AG10803 (cell line): ENCODE measurements at regions not wholly inside any gene's neighbourhood (a gene's known extent, or its start where the extent isn't known, plus 50 kb on each side); places are given as distances from the start of the nearest gene placed in this dataset.
"Not testable (repeated sequence)": the region's sequence is repeated elsewhere in the genome, so short reads cannot be mapped to it uniquely, and the experiment has no call there.

Experiments
- DNase-seq: peaks from one replicate; pipeline ENCODE4 v3.0.0; 2010; ENCODE audit warnings: low read depth
- H3K4me3 ChIP-seq: 2 replicates; pipeline ENCODE4 v1.5.1; 2011; ENCODE audit warnings: mild to moderate bottlenecking, low read length, control low read depth
- TF ChIP-seq, protein P1 (sequence below): conservative IDR thresholded peaks from 2 replicates; pipeline ENCODE4 v1.5.1; 2011; ENCODE audit warnings: mild to moderate bottlenecking, low read length, control low read depth, inconsistent platforms

DNA sequence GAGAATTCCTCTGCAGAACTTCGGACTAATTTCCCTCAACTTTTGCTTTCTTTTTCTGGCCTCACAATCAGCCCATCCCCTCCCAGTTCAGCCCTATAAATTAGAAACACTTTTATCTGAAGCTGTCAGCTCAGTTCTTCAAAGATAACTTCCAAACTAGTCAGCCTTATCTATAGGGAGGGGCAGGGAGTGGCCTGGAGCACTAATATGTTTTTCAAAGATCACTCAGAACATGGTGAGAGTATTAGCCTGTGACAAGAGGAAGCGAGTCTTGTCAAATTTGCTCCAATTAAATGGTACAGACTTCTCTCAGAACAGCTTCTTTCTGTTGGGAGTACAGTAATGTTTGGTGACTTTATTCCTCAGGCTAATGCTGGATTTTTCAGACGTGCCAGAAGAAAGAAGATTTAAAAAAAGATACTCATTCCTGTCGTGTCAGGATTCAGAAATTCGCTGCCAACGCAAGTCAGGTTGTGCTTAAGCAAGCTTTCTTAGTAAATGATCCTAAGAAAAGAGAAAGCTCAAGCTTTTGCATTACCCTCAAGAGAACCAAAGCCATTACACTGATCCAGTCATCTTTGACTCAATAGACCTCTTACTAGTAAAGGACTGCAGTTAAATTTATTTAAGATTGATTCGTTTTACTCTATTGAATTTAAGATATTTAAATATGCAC is 1033.6 kb downstream of the SLITRK5 start:
- TF ChIP-seq, protein P1, sequence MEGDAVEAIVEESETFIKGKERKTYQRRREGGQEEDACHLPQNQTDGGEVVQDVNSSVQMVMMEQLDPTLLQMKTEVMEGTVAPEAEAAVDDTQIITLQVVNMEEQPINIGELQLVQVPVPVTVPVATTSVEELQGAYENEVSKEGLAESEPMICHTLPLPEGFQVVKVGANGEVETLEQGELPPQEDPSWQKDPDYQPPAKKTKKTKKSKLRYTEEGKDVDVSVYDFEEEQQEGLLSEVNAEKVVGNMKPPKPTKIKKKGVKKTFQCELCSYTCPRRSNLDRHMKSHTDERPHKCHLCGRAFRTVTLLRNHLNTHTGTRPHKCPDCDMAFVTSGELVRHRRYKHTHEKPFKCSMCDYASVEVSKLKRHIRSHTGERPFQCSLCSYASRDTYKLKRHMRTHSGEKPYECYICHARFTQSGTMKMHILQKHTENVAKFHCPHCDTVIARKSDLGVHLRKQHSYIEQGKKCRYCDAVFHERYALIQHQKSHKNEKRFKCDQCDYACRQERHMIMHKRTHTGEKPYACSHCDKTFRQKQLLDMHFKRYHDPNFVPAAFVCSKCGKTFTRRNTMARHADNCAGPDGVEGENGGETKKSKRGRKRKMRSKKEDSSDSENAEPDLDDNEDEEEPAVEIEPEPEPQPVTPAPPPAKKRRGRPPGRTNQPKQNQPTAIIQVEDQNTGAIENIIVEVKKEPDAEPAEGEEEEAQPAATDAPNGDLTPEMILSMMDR = no peak
- DNase-seq = no peak
- H3K4me3 ChIP-seq = no peak overlapping the region

DNA sequence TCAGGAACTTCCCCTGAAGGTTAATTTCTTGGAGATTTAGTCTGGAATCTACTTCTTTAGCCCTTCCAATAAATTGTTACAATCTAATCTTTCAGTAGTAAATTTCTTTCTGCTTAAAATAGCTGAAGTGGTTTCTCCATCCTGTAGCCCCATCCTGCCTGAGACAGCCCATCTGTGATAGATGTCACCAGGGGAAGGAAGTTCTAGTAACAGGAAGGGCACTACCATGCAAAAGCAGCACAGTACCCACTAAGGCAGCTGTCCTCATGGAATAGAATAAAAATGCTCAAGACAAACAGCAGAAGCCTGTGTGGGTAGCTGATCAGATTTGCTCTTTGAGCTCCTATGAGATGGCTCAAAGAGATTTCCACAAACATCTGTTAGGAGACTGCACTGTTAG is 1036.5 kb downstream of the SLITRK5 start:
- no peak for DNase-seq
- TF ChIP-seq, protein P1 = no peak
- no peak overlapping the region for H3K4me3 ChIP-seq

DNA sequence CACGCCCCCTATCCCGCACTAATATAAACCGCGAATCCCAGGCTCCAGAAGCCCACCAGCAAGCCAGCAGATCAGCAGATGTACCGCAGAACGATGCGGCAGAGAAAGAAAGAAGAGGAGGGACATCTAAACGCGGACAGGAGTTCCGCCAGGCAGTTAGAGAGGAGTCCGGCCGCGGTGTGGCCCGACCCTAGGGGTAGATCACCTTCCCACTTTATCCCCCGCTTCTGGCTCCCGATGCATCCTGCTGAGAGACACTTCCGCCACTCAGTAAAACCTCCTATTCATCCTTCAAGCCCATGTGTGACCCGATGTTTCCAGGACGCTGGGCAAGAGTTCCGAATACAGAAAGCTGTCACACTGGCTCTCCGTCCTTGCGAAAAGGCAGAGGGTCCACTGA is 1046.8 kb downstream of the SLITRK5 start:
- no peak for DNase-seq
- H3K4me3 ChIP-seq = no peak overlapping the region
- TF ChIP-seq, protein P1 = no peak

DNA sequence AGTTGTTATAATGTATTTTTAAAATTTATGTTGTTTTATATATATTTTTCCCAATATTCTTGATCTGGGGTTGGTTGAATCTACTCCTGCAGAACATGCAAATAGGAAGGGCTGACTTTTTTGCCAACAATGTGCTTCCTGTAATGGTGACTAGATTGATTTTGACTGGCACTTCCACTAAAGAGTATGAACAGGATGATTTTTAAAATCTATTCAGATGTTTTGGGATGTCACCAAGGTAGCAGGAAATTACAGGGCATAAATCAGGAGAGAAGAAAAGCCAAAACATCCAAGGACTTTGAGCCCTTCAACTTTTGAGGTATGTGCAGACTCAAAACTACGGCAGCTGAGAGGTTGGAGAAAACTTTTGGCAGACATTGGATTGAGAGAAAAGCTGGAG is 1047.6 kb downstream of the SLITRK5 start:
- no peak for DNase-seq
- no peak overlapping the region for H3K4me3 ChIP-seq
- TF ChIP-seq, protein P1 = no peak

DNA sequence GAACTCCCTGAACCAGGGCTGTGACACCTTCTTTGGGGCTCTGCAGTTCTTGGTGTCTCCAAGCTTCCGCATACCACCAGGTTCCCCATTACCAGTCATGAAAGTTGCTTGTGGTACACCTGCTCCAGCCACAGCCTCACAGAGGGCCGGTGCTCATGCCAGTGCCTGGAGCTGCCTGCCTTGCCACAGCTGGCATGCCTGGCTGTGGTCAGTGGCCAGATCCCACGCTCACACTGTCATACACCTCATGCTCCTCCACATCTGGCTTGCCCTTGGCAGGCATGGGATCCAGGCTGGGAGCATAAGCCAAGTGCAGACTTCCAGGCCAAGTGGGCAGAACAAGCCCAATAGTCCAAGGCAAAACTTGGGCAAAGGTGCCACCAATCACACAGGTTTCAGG is 1054.9 kb downstream of the SLITRK5 start:
- TF ChIP-seq, protein P1 = no peak
- H3K4me3 ChIP-seq = no peak overlapping the region
- DNase-seq = no peak

DNA sequence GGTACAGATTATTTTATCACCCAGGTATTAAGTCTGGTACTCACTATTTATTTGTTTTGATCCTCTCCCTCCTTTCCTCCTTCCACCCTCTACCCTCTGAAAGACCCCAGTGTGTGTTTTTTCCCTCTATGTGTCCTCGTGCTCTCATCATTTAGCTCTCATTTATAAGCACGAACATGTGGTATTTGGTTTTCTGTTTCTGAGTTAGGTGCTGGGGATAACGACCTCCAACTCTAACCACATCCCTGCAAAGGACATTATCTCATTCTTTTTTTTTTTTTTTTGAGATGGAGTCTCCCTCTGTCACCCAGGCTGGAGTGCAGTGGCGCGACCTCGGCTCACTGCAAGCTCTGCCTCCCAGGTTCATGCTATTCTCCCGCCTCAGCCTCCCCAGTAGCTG is 1056.1 kb downstream of the SLITRK5 start:
- H3K4me3 ChIP-seq, DNase-seq: not testable (repeated sequence)

DNA sequence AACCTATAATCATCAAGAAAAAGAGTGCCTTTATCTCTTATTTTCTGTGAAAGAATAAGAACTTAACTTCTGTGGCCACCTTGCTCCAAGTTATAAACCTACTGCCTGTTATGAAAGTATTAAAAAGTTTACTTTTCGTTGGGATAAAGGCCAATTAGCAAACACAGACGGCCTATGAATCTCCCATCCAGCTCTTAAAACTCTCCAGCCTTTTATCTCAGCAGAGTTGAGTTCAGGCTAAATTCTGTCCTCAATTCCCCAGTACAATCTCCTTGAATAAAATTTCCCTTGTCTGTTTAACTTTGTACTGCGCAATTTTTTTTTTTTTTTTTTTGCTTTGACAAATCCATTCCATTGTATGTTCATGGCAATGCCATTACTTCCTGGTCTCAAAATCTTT is 1058.4 kb downstream of the SLITRK5 start:
- H3K4me3 ChIP-seq = no peak overlapping the region
- no peak for DNase-seq
- TF ChIP-seq, protein P1 = no peak

DNA sequence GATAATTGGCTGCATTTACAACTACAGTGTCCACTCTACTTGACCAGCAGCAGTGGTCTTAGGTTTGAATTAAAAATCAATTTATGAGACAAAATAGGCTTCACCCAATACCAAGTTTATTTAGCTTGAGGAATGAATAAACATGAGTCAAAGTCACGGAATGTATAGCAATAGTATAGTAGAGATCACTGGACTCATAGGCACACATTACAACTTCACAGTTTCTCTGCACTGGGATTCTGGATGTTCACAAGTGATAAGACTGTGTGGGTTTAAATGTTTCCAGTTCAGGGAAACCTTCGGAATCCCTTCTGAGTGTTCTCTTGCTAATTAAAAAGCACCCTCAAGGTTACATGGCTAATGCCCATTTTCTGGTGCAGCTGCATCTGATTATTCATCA is 1064.9 kb downstream of the SLITRK5 start:
- H3K4me3 ChIP-seq = no peak overlapping the region
- DNase-seq = no peak
- TF ChIP-seq, protein P1 = no peak
